Right atrium auricular region (tissue), 2 donors: ENCODE measurements at regions not wholly inside any gene's neighbourhood (a gene's known extent, or its start where the extent isn't known, plus 50 kb on each side); places are given as distances from the start of the nearest gene placed in this dataset.

Experiments
- DNase-seq: peaks from one replicate; pipeline ENCODE4 v3.0.0-alpha.2; 2019; ENCODE audit warnings: low spot score
- H3K27ac ChIP-seq, 2 donors: fragments of 200-600 bp; sonication (generic); 1 replicate in 1 of 2; 2 replicates in 1 of 2; pipeline ENCODE4 v1.5.1; 2016 to 2019
- H3K27me3 ChIP-seq, 2 donors: fragments of 200-600 bp; sonication (generic); one replicate each; pipeline versions ENCODE4 v1.5.1 to v1.6.0; 2017 to 2019
- H3K36me3 ChIP-seq: fragments of 200-600 bp; sonication (generic); one replicate; pipeline ENCODE4 v1.5.1; 2016
- H3K4me1 ChIP-seq, 2 donors: fragments of 200-600 bp; sonication (generic); one replicate each; pipeline versions ENCODE4 v1.5.1 to v1.6.0; 2017 to 2019
- H3K4me3 ChIP-seq, 2 donors: fragments of 200-600 bp; sonication (generic); 1 replicate in 1 of 2; 2 replicates in 1 of 2; pipeline ENCODE4 v1.5.1; 2017 to 2019; ENCODE audit warnings: mild to moderate bottlenecking in 1 of 2, moderate library complexity in 1 of 2
- H3K9me3 ChIP-seq, 2 donors: fragments of 200-600 bp; sonication (generic); one replicate each; pipeline ENCODE4 v1.5.1; 2019
- CTCF ChIP-seq, 2 donors: fragments of 200-600 bp; sonication (generic); IDR thresholded peaks; one replicate each; pipeline ENCODE4 v1.5.1; 2019; ENCODE audit warnings: antibody characterized with exemption in 2 of 2

- Histone ChIP-seq H3K36me3 (no peaks in the 10 kb centered on the region), H3K27ac (no peak overlapping the region), H3K9me3 (no peaks in the 10 kb centered on the region), H3K27me3 (no peaks in the 10 kb centered on the region), H3K4me1 (peaks cover 0 to 18% of the 10 kb centered on the region in 2 donors), H3K4me3 (no peak overlapping the region)
- DNase-seq: no peak
- TF ChIP-seq CTCF (IDR thresholded peaks at IDR 0.05): no peak
Measured at GRCh38 chr5:118551716-118552115, 436.6 kb downstream of the DTWD2 start.

GRCh38 chr5:118551031-118551430 is 437.3 kb downstream of the DTWD2 start:
- no peak for DNase-seq
- Histone ChIP-seq H3K4me3 (no peak overlapping the region), H3K36me3 (no peaks in the 10 kb centered on the region), H3K27me3 (no peaks in the 10 kb centered on the region), H3K27ac (no peak overlapping the region), H3K9me3 (no peaks in the 10 kb centered on the region), H3K4me1 (peaks cover 0 to 18% of the 10 kb centered on the region in 2 donors)
- no peak for TF ChIP-seq CTCF (IDR thresholded peaks at IDR 0.05)

GRCh38 chr5:118548761-118549720 is 439.3 kb downstream of the DTWD2 start:
- no peak overlapping the region for H3K4me3 ChIP-seq
- H3K4me1 ChIP-seq: peaks cover 0 to 16% of the 10 kb centered on the region in 2 donors
- DNase-seq: no peak
- TF ChIP-seq CTCF (IDR thresholded peaks at IDR 0.05): no peak
- no peaks in the 10 kb centered on the region for H3K9me3 ChIP-seq
- H3K27ac ChIP-seq: no peak overlapping the region
- H3K36me3 ChIP-seq: no peaks in the 10 kb centered on the region
- no peaks in the 10 kb centered on the region for H3K27me3 ChIP-seq

GRCh38 chr5:118545470-118545869 is 442.9 kb downstream of the DTWD2 start:
- Histone ChIP-seq H3K4me3 (no peak overlapping the region), H3K4me1 (no peaks in the 10 kb centered on the region), H3K27ac (no peak overlapping the region), H3K36me3 (no peaks in the 10 kb centered on the region), H3K9me3 (no peaks in the 10 kb centered on the region), H3K27me3 (no peaks in the 10 kb centered on the region)
- no peak for DNase-seq
- TF ChIP-seq CTCF (IDR thresholded peaks at IDR 0.05): no peak

- no peak for DNase-seq
- no peaks in the 10 kb centered on the region for H3K27me3 ChIP-seq
Measured at GRCh38 chr5:118544887-118545449, 443.4 kb downstream of the DTWD2 start.

More at GRCh38 chr5:118544887-118545449, 443.4 kb downstream of the DTWD2 start:
- no peak for TF ChIP-seq CTCF (IDR thresholded peaks at IDR 0.05)
- Histone ChIP-seq H3K27ac (no peak overlapping the region), H3K36me3 (no peaks in the 10 kb centered on the region), H3K4me1 (no peaks in the 10 kb centered on the region), H3K4me3 (no peak overlapping the region), H3K9me3 (no peaks in the 10 kb centered on the region)
